NCI-H69 (cell line): ENCODE measurements at regions not wholly inside any gene's neighbourhood (a gene's known extent, or its start where the extent isn't known, plus 50 kb on each side); places are given as distances from the start of the nearest gene placed in this dataset.

Experiments
- DNase-seq: peaks from one replicate; lab custom pipeline; 2025; lab: John Stamatoyannopoulos, UW

GRCh38 chr9:76557674-76558225 is 98.8 kb downstream of the GCNT1 start:
- DNase-seq: peak; percentile 72

DNA sequence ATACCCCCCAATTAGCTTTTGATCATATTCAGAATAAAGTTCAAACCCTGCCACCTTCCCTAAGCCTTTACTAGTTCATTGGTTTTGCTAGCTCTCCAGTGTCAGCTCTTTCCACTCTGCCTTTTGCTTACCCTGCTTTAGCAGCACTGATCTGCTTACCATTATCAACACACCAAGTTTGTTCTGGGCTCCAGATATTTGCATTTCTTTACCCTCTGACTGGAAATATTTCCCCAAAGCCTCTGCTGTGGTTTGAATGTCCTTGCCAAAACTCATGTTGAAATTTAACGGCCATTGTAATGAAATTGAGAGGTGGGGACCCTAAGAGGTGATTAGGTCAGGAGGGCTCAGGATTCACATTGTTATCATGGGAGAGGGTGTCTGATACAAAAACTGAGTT is 99.5 kb downstream of the GCNT1 start:
- no peak for DNase-seq

DNA sequence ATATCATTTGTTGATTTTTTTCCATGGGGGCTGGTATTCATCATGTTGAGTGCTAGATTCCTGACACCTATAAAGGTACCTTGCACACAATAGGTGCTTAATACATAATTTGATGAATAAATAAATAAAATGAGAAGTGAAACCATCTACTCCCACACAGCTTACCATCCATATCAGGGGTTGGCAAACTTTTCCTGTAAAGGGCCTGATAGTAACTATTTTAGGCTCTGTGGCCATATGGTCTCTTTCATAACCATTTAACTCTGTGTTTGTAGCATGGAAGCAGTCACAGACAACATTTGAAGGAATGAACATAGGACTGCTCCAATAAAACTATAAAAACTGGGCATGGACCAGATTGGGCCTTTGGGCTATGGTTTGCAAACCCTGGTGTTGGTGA is 100.3 kb downstream of the GCNT1 start:
- DNase-seq: no peak

DNA sequence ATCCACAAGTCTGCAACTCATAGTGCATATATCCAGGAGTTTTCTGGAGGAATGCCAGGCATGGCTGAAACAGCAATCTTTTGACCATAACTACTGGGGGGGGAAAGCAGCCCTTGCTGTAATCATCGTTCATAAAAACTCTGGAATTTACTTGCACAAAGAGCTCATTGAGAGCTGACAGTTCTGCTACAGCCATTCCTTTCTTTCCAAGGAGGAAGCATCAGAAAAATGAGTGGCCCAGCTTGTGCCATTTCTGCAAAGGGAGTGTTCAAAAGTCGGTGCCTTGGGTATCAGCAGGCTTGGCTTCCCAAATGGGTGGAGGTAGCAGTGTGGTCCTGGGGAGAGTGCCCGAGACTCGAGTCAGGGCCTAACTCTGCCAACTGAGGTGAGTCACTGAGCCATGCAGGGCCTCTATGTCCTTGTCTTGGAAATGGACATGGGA is 101.5 kb downstream of the GCNT1 start:
- peak; percentile 37 for DNase-seq

DNA sequence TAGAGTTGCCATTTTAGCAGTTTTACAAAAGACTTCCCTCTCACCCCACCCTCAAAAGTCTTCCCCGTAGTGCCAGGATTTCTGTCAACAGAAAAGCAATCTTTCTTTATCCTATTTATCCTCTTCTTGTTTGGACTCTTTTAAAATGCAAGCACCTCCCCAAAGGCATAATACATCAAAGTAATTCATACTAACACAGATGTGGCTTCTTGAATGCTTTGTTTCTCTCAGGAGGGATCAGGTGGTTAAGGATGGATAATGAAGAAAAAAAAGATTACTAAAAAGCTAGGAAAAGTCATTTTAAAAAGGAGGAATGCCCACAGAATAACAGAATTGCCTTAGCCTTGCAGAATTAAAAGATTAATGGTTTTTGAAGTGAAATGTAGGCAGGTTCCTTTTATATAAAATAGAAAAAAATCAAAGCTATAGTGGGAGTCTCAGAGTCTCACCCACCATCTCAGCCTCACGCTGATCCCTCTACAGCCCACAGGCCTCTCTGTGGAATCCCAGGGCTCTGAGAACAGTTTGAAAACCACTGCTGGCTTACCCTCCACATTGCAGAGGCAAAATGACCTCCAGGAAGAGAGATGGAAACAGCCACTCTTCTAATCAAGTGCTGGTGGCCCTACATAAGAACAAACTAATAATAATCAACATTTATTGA is 102.2 kb downstream of the GCNT1 start:
- peak; percentile 45 for DNase-seq
